Gastroesophageal sphincter (tissue), 4 donors: ENCODE measurements at regions not wholly inside any gene's neighbourhood (a gene's known extent, or its start where the extent isn't known, plus 50 kb on each side); places are given as distances from the start of the nearest gene placed in this dataset.
"Not testable (repeated sequence)": the region's sequence is repeated elsewhere in the genome, so short reads cannot be mapped to it uniquely, and the experiment has no call there.

Experiments used
- ATAC-seq: fragments of 150-250 bp; one replicate; pipeline ENCODE4 v1.9.1; 2016; ENCODE audit warnings: mild to moderate bottlenecking, moderate library complexity
- H3K27ac ChIP-seq, 4 donors: fragments of 200-600 bp; sonication (generic) in 3 of 4; 1 replicate in 3 of 4; 2 replicates in 1 of 4; pipeline ENCODE4 v1.5.1; 2016 to 2019
- H3K27me3 ChIP-seq: fragments of 200-600 bp; sonication (generic); one replicate; pipeline ENCODE4 v1.5.1; 2019
- H3K36me3 ChIP-seq, 2 donors: fragments of 200-600 bp; sonication (generic); one replicate each; pipeline ENCODE4 v1.5.1; 2019; ENCODE audit warnings: control low read depth in 1 of 2
- H3K4me1 ChIP-seq, 3 donors: fragments of 200-600 bp; sonication (generic); 1 replicate in 2 of 3; 2 replicates in 1 of 3; pipeline ENCODE4 v1.5.1; 2016 to 2019; ENCODE audit warnings: control low read depth in 2 of 3
- H3K4me3 ChIP-seq, 2 donors: fragments of 200-600 bp; sonication (generic); one replicate each; pipeline ENCODE4 v1.5.1; 2019; ENCODE audit warnings: mild to moderate bottlenecking in 1 of 2, moderate library complexity in 1 of 2
- H3K9me3 ChIP-seq, 3 donors: fragments of 200-600 bp; sonication (generic); one replicate each; pipeline ENCODE4 v1.5.1; 2017 to 2019; ENCODE audit warnings: control low read depth in 2 of 3
- EP300 ChIP-seq: sonication (generic); formaldehyde crosslinking; IDR thresholded peaks from one replicate; pipeline ENCODE4 v1.6.1; 2017; ENCODE audit warnings: antibody characterized with exemption, mild to moderate bottlenecking
- POLR2A ChIP-seq, 2 donors: fragments of 450-650 bp; IDR thresholded peaks; one replicate each; pipeline ENCODE4 v1.6.1; 2017; ENCODE audit warnings: antibody characterized with exemption in 2 of 2, mild to moderate bottlenecking in 2 of 2, moderate library complexity in 1 of 2
- POLR2AphosphoS5 ChIP-seq: sonication (generic); formaldehyde crosslinking; IDR thresholded peaks from one replicate; pipeline ENCODE4 v1.6.1; 2017; ENCODE audit warnings: antibody characterized with exemption
- WGBS, 2 donors: methylation state at CpG; one replicate each; pipeline ENCODE4 v1.1.5; 2018; ENCODE audit warnings: low coverage in 1 of 2; 5-methylcytosine and 5-hydroxymethylcytosine counted together
- TF ChIP-seq, protein P1 (sequence below), 4 experiments: fragments of 200-600 bp in 2 of 4; fragments of 450-650 bp in 2 of 4; sonication (generic) in 1 of 4; IDR thresholded peaks; one replicate each; pipeline ENCODE4 v1.5.1; 2017 to 2019; ENCODE audit warnings: antibody characterized with exemption in 4 of 4, mild to moderate bottlenecking in 2 of 4, moderate library complexity in 2 of 4

DNA sequence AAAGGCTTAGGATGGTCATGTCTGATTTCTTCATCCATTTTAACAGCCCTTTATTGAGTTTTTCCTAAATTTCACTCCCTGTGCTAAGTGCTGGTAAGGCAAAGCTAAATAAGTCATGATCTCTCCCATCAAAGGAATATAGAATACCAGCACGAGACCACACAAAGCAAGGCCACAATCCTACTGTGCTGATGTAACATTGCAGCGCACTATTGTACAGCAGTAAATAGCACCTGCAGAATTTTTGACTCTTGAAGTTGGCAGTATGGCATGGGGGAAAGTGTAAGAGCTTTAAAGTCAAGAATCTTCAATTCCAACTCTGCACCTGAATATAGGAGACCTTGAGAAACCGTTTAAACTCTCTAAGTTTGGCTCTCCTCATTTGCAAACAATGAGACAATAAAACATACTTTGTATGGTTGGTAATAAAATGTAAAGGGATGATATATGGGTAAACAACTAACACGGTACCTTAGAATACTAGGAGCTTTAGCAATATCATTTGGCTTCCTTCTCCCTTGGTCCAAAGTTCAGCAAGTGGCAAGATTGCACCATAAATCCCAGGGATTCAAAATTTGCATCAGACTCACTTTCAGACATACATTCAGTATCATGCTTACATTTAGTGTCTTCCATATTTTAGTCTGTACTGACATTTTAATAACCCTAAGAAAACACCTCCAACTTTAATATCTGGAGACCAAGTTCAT lies 132.9 kb upstream of the PRDX6 start:
- 94 to 100% methylated on average over 3 to 4 of the region's 4 CpGs for WGBS, 2 donors
- TF ChIP-seq, protein P1, sequence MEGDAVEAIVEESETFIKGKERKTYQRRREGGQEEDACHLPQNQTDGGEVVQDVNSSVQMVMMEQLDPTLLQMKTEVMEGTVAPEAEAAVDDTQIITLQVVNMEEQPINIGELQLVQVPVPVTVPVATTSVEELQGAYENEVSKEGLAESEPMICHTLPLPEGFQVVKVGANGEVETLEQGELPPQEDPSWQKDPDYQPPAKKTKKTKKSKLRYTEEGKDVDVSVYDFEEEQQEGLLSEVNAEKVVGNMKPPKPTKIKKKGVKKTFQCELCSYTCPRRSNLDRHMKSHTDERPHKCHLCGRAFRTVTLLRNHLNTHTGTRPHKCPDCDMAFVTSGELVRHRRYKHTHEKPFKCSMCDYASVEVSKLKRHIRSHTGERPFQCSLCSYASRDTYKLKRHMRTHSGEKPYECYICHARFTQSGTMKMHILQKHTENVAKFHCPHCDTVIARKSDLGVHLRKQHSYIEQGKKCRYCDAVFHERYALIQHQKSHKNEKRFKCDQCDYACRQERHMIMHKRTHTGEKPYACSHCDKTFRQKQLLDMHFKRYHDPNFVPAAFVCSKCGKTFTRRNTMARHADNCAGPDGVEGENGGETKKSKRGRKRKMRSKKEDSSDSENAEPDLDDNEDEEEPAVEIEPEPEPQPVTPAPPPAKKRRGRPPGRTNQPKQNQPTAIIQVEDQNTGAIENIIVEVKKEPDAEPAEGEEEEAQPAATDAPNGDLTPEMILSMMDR (IDR thresholded peaks at IDR 0.05) = no peak
- H3K9me3 ChIP-seq = no peaks in the 10 kb centered on the region
- no peak overlapping the region for H3K27ac ChIP-seq
- H3K27me3 ChIP-seq = no peaks in the 10 kb centered on the region
- H3K4me1 ChIP-seq = no peaks in the 10 kb centered on the region
- no peak overlapping the region for H3K4me3 ChIP-seq
- no peaks in the 10 kb centered on the region for H3K36me3 ChIP-seq
- no peak for ATAC-seq

DNA sequence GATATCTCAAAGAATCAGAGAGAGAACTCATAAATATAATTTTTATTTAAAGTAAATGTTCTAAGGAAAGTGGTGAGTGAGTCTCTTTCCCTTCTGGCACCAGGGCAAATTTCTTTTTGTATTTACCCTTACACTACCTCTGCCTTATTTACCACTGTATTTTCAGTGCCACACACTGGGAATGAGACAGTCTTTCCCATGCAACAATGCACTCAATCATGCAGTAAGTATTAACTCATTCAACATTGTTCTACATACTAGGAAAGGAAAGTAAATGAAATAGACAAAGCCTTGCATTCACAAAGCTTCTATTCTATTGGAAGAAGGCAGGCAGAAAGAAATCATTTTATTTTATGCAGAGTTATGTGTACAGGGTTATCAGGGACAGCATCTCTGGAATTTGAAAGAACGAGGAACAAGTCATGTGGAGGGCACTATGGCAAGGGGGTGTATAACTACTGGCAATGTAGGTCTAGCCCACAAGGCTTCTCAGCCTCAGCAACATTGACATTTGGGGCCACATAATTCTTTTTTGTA lies 129.8 kb upstream of the PRDX6 start:
- no peak for ATAC-seq
- 57 to 69% methylated on average over 1 of the region's 1 CpG for WGBS, 2 donors
- H3K4me3 ChIP-seq = no peak overlapping the region
- H3K27me3 ChIP-seq = no peaks in the 10 kb centered on the region
- no peak overlapping the region for H3K27ac ChIP-seq
- TF ChIP-seq POLR2AphosphoS5 = no peak
- no peak for TF ChIP-seq EP300
- H3K4me1 ChIP-seq = no peaks in the 10 kb centered on the region
- H3K36me3 ChIP-seq = no peaks in the 10 kb centered on the region
- peaks cover 0 to 5% (median 0%) of the 10 kb centered on the region in 3 donors for H3K9me3 ChIP-seq

DNA sequence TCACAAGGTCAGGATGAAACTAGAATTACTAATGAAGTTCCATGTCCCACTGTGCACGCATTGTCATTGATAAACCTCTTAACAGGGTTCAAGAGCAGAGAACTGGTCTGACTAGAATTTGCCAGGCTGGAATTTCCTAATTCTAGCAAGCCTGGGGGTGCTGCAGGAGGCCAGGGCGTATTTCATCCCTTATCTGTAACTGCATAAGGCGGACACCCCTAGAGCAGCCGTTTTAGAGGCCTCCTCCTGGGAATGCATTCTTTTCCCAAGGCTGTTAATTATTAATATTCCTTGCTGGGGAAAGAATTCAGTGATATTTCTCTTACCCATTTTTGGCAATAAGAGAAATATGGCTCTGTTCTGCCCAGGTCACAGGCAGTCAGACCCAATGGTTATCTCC lies 124.5 kb upstream of the PRDX6 start:
- not testable (repeated sequence) for H3K4me1 ChIP-seq, H3K27me3 ChIP-seq, ATAC-seq, H3K4me3 ChIP-seq, H3K36me3 ChIP-seq, H3K27ac ChIP-seq
- peaks cover 0 to 15% (median 0%) of the 10 kb centered on the region in 3 donors for H3K9me3 ChIP-seq
- WGBS, 2 donors = 90 to 93% methylated on average over 2 to 3 of the region's 4 CpGs

DNA sequence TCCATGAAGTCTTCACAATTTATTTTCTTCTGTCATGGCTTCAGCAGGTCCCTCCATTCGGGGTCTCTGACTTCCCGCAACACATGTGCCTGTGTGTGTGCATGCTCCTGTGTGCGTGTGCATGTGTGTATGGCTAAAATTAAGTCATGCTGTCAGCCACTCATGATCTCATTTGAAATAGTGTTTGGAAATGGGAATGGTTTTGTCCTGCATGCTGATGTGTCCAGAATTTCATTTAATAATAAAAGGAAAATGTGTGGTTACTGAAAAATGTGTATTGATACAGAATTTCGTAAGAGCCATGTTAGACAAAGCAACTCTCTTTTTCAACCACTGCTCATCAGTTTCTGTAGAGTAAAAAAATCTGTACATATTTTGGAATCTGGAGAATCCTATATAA lies 123.8 kb upstream of the PRDX6 start:
- Histone ChIP-seq H3K9me3 (peaks cover 0 to 15% (median 0%) of the 10 kb centered on the region in 3 donors), H3K36me3 (no peaks in the 10 kb centered on the region), H3K4me1 (no peaks in the 10 kb centered on the region), H3K4me3 (no peak overlapping the region), H3K27me3 (no peaks in the 10 kb centered on the region), H3K27ac (no peak overlapping the region)
- 92 to 100% methylated on average over 3 to 4 of the region's 4 CpGs for WGBS, 2 donors
- no peak for TF ChIP-seq POLR2A (IDR thresholded peaks at IDR 0.05)
- TF ChIP-seq POLR2AphosphoS5 = no peak
- TF ChIP-seq EP300 = no peak
- TF ChIP-seq, protein P1 (IDR thresholded peaks at IDR 0.05) = no peak
- no peak for ATAC-seq

DNA sequence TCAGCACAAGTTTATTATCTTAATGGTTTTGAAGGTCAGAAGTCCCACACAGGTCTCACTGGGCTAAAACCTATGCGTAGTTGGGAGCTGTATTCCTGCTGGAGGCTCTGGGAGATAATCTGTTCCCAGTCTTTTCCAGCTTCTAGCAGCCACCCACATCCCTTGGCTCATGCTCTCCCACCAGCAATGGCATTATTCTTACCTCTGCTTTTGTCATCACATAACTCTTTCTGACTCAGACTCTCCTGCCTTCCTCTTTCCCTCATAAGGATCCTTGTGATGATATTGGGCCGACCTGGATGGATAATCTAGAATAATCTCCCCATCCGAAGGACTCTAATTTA lies 122.2 kb upstream of the PRDX6 start:
- WGBS, 2 donors = 87 to 100% methylated on average over 1 to 3 of the region's 3 CpGs

More for the DNA sequence above, 122.2 kb upstream of the PRDX6 start:
- Histone ChIP-seq H3K36me3 (no peaks in the 10 kb centered on the region), H3K4me1 (no peaks in the 10 kb centered on the region), H3K4me3 (no peak overlapping the region), H3K9me3 (peaks cover 0 to 15% (median 0%) of the 10 kb centered on the region in 3 donors), H3K27ac (no peak overlapping the region), H3K27me3 (no peaks in the 10 kb centered on the region)
- ATAC-seq = no peak
- TF ChIP-seq POLR2A (IDR thresholded peaks at IDR 0.05) (no peak), EP300 (no peak), POLR2AphosphoS5 (no peak)
- TF ChIP-seq, protein P1 (IDR thresholded peaks at IDR 0.05) = no peak
